ENCODE measurements at regions not wholly inside any gene's neighbourhood (a gene's known extent, or its start where the extent isn't known, plus 50 kb on each side); places are given as distances from the start of the nearest gene placed in this dataset.

DNA sequence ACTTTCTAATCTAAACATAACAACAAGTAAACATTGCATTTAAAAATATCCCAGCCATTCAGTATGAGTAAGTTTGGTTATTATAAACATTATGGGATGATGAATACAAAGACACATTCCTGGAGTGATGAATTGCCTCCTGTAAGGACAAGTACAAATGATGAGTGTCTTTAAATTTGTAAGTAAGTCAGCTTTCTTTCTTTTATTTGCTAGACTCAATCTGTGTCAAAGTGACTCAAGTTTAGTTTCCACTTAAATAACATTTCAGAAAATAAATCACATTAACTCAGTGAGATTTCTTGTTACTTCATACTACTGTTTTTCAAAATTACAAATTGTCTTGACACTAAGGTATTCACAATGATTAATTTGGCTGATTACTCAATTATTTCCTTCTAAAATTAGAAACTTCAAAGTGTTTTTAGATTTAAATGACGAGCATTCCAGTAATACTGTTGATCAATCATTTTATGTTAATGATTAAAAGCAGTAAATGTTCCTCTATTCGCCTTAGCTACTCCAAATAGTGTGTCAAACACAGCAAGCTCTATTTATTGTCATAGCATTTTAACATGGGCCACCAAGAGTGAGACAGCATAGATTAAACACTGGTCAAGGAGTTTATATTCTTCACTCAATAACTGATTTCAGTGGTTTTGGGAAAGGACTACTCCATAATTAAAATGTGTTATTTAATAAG is 658.0 kb upstream of the MDGA2 start:
- TF ChIP-seq, protein P1, sequence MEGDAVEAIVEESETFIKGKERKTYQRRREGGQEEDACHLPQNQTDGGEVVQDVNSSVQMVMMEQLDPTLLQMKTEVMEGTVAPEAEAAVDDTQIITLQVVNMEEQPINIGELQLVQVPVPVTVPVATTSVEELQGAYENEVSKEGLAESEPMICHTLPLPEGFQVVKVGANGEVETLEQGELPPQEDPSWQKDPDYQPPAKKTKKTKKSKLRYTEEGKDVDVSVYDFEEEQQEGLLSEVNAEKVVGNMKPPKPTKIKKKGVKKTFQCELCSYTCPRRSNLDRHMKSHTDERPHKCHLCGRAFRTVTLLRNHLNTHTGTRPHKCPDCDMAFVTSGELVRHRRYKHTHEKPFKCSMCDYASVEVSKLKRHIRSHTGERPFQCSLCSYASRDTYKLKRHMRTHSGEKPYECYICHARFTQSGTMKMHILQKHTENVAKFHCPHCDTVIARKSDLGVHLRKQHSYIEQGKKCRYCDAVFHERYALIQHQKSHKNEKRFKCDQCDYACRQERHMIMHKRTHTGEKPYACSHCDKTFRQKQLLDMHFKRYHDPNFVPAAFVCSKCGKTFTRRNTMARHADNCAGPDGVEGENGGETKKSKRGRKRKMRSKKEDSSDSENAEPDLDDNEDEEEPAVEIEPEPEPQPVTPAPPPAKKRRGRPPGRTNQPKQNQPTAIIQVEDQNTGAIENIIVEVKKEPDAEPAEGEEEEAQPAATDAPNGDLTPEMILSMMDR (IDR thresholded peaks at IDR 0.05) = no peak
- H3K9me3 ChIP-seq = no peaks in the 10 kb centered on the region
- intact Hi-C loops (cut with DNase I) = no loop called here

DNA sequence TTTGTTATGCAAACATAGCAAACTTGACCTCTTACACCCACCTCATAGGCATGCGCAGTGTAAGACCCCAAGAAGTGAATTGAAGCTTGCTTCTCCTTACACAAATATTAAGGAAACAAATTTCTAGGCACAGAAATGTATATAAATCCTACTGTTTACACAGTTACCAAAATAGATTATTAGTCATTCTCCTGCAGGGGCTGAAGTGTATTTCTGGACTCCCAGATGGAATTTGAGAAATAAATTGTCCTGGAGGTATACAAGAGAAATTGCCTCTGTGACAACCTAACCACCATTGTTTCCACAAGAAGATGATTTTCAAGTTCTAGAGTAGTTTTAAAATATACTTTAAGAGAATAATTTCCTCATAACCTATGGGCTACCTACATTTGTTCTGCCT is 656.0 kb upstream of the MDGA2 start:
- intact Hi-C loops (cut with DNase I) = no loop called here
- Histone ChIP-seq H3K9me3 (no peaks in the 10 kb centered on the region), H3K27me3 (ENCODE audit: insufficient read depth in 3 of 3, low read length in 2 of 3) (no peaks in the 10 kb centered on the region), H3K36me3 (ENCODE audit: insufficient read depth in 1 of 2, low read depth in 1 of 2) (no peaks in the 10 kb centered on the region), H3K27ac (no peak overlapping the region), H3K4me3 (no peak overlapping the region), H3K4me1 (no peaks in the 10 kb centered on the region)
- DNase-seq (no peak), ATAC-seq (no peak)
- TF ChIP-seq, protein P1 (IDR thresholded peaks at IDR 0.05) = no peak
- 83 to 90% (median 88%) methylated on average over 1 of the region's 1 CpG for WGBS, 3 donors

More for the DNA sequence above, 658.0 kb upstream of the MDGA2 start:
- ATAC-seq = no peak
- DNase-seq = no peak
- Histone ChIP-seq H3K4me1 (no peaks in the 10 kb centered on the region), H3K27me3 (ENCODE audit: insufficient read depth in 3 of 3, low read length in 2 of 3) (no peaks in the 10 kb centered on the region), H3K4me3 (no peak overlapping the region), H3K36me3 (ENCODE audit: insufficient read depth in 1 of 2, low read depth in 1 of 2) (no peaks in the 10 kb centered on the region), H3K27ac (no peak overlapping the region)
- 67 to 74% (median 69%) methylated on average over 2 of the region's 2 CpGs for WGBS, 3 donors

DNA sequence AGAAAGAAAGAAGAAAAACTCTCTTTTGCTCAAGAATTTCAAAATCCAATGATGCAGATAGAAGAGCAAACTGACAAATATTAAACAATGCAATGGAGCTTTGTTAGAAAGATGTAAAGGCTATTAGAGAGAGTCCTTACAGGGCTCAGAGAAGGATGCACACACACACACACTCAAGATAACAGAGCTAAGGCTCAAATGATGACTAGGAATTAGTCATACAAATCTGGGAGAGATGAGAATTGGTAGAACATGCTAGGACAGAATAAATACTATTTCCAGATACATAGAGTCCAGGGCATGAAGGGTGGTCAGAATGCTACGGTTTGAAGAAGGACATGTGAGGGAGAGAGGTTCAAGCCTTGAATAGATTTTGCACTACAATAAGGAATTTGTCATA is 650.1 kb upstream of the MDGA2 start:
- Histone ChIP-seq H3K27me3 (ENCODE audit: insufficient read depth in 3 of 3, low read length in 2 of 3) (no peaks in the 10 kb centered on the region), H3K4me3 (no peak overlapping the region), H3K36me3 (ENCODE audit: insufficient read depth in 1 of 2, low read depth in 1 of 2) (no peaks in the 10 kb centered on the region), H3K4me1 (no peaks in the 10 kb centered on the region), H3K9me3 (no peaks in the 10 kb centered on the region), H3K27ac (no peak overlapping the region)
- 63 to 76% (median 76%) methylated on average over 1 of the region's 1 CpG for WGBS, 3 donors
- no peak for ATAC-seq
- TF ChIP-seq, protein P1 (IDR thresholded peaks at IDR 0.05) = no peak
- intact Hi-C loops (cut with DNase I) = no loop called here
- DNase-seq = no peak

DNA sequence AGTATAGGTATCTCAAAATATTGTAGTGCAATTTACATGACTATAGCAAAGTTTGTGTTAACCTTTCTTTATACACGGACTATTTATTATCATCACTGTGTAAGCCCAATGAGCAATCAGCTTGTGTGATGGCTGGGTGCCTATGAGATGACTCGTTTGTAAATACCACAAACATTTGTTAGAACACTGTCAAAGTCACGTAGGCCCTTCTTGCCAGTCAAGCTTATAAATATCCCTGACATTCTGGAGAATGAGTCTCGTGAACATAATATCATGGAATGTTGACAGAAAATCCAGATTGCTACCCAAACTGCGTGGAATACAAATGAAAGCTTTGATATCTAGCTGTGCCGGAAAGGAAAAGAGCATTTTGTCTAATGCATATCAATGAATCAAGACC is 648.3 kb upstream of the MDGA2 start:
- 26 to 30% (median 30%) methylated on average over 6 of the region's 6 CpGs for WGBS, 3 donors
- TF ChIP-seq, protein P1 (IDR thresholded peaks at IDR 0.05) = no peak

DNA sequence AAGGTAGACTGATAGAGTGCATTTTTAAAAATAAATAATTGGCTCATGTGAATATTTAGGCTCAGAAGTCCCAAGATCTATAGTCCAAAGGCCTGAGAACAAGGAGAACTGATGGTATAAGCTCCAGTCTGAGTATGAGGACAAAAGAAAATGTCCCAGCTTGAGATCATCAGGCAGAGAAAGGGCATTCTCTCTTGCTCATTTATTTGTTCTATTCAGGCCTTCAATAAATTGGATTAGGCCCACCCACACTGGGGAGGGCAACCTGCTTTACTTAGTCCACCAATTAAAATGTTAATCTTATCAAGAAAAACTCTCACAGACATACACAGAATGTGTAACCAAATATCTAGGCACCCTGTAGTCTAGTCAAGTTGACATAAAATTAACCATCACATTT is 644.4 kb upstream of the MDGA2 start:
- no peaks in the 10 kb centered on the region for H3K36me3 ChIP-seq (ENCODE audit: insufficient read depth in 1 of 2, low read depth in 1 of 2)
- H3K4me3 ChIP-seq = no peak overlapping the region
- H3K4me1 ChIP-seq = no peaks in the 10 kb centered on the region
- TF ChIP-seq, protein P1 (IDR thresholded peaks at IDR 0.05) = no peak
- intact Hi-C loops (cut with DNase I) = no loop called here
- no peaks in the 10 kb centered on the region for H3K9me3 ChIP-seq
- ATAC-seq = no peak
- H3K27me3 ChIP-seq (ENCODE audit: insufficient read depth in 3 of 3, low read length in 2 of 3) = no peaks in the 10 kb centered on the region
- no peak overlapping the region for H3K27ac ChIP-seq
- no peak for DNase-seq

More for the DNA sequence above, 648.3 kb upstream of the MDGA2 start:
- Histone ChIP-seq H3K4me3 (no peak overlapping the region), H3K27ac (no peak overlapping the region), H3K27me3 (ENCODE audit: insufficient read depth in 3 of 3, low read length in 2 of 3) (no peaks in the 10 kb centered on the region), H3K36me3 (ENCODE audit: insufficient read depth in 1 of 2, low read depth in 1 of 2) (no peaks in the 10 kb centered on the region), H3K4me1 (no peaks in the 10 kb centered on the region), H3K9me3 (no peaks in the 10 kb centered on the region)
- DNase-seq (no peak), ATAC-seq (no peak)
- intact Hi-C loops (cut with DNase I) = no loop called here

Data from psoas muscle (tissue), 7 donors.